ENCODE measurements at regions not wholly inside any gene's neighbourhood (a gene's known extent, or its start where the extent isn't known, plus 50 kb on each side); places are given as distances from the start of the nearest gene placed in this dataset.

DNA sequence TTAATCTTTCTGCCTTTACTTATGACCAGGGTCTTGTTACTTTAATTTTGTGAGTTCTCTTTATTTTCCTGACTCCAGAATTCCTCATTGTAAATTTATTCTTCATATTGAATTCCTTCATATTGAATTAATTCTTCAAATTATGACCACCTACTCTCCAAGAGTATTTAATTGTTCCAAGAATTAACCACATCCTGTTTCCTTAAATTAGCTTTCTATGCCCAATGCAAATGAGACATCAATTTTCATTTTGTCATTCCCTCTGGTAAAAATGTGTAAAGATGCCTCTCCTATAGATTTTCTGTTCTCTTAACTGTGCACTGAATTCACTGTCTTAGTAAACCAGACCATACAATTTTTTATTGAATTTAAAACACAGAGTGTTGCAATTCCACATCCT, 211.2 kb upstream of the GRIA4 start:
- TF ChIP-seq, protein P1, sequence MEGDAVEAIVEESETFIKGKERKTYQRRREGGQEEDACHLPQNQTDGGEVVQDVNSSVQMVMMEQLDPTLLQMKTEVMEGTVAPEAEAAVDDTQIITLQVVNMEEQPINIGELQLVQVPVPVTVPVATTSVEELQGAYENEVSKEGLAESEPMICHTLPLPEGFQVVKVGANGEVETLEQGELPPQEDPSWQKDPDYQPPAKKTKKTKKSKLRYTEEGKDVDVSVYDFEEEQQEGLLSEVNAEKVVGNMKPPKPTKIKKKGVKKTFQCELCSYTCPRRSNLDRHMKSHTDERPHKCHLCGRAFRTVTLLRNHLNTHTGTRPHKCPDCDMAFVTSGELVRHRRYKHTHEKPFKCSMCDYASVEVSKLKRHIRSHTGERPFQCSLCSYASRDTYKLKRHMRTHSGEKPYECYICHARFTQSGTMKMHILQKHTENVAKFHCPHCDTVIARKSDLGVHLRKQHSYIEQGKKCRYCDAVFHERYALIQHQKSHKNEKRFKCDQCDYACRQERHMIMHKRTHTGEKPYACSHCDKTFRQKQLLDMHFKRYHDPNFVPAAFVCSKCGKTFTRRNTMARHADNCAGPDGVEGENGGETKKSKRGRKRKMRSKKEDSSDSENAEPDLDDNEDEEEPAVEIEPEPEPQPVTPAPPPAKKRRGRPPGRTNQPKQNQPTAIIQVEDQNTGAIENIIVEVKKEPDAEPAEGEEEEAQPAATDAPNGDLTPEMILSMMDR (IDR thresholded peaks at IDR 0.05 in 2 of 3, conservative IDR thresholded peaks at IDR 0.05 in 1 of 3; ENCODE audit: control insufficient read depth in 2 of 3, extremely low read depth in 1 of 3, insufficient read depth in 1 of 3, low read depth in 3 of 3, low read length in 3 of 3) = no peak
- TF ChIP-seq EZH2 (IDR thresholded peaks at IDR 0.05; ENCODE audit: borderline replicate concordance, control insufficient read depth, low read depth, low read length) = no peak

Data from GM12878 (cell line).